HL-60 (cell line): ENCODE measurements at regions not wholly inside any gene's neighbourhood (a gene's known extent, or its start where the extent isn't known, plus 50 kb on each side); places are given as distances from the start of the nearest gene placed in this dataset.

Experiments used
- CTCF ChIP-seq: IDR thresholded peaks from one replicate; pipeline ENCODE4 v1.5.1; 2011; ENCODE audit warnings: low read length, control low read depth, inconsistent platforms; ENCODE audit not compliant: insufficient read depth
- POLR2AphosphoS5 ChIP-seq: IDR thresholded peaks from 2 replicates; pipeline ENCODE4 v1.6.1; 2012; ENCODE audit warnings: low read depth

GRCh38 chr14:60357551-60358149, 108.6 kb downstream of the PPM1A start:
- no peak for TF ChIP-seq CTCF
- TF ChIP-seq POLR2AphosphoS5: no peak
